NB4 (cell line): ENCODE measurements at regions not wholly inside any gene's neighbourhood (a gene's known extent, or its start where the extent isn't known, plus 50 kb on each side); places are given as distances from the start of the nearest gene placed in this dataset.

Source experiments
- DNase-seq: peaks from one replicate; pipeline ENCODE4 v3.0.0; 2010; ENCODE audit warnings: low read depth
- H3K4me3 ChIP-seq: one replicate; pipeline ENCODE4 v1.5.1; 2011; ENCODE audit warnings: mild to moderate bottlenecking, low read depth, low read length, moderate library complexity
- CTCF ChIP-seq: IDR thresholded peaks from one replicate; pipeline ENCODE4 v1.5.1; 2012; ENCODE audit warnings: low read depth, low read length
- MAX ChIP-seq: IDR thresholded peaks from 2 replicates; pipeline ENCODE4 v1.6.1; 2011; ENCODE audit warnings: low read depth, low read length
- MYC ChIP-seq: IDR thresholded peaks from 2 replicates; pipeline ENCODE4 v1.6.1; 2011; ENCODE audit warnings: low read depth, low read length
- POLR2A ChIP-seq: IDR thresholded peaks from 2 replicates; pipeline ENCODE4 v1.6.1; 2011; ENCODE audit warnings: mild to moderate bottlenecking; ENCODE audit not compliant: insufficient read length; ENCODE audit errors: extremely low read depth

GRCh38 chr3:181844211-181844610, 132.5 kb downstream of the SOX2 start:
- no peak for DNase-seq
- TF ChIP-seq MYC (no peak), POLR2A (no peak), MAX (no peak), CTCF (no peak)
- H3K4me3 ChIP-seq, result no peak overlapping the region

GRCh38 chr3:181847276-181847675, 135.6 kb downstream of the SOX2 start:
- no peak overlapping the region for H3K4me3 ChIP-seq
- DNase-seq, result no peak
- TF ChIP-seq MAX (no peak), POLR2A (no peak), MYC (no peak), CTCF (no peak)

- no peak for DNase-seq
- H3K4me3 ChIP-seq, result no peak overlapping the region
- TF ChIP-seq CTCF, result no peak
Observed at GRCh38 chr3:181851063-181851462, 139.3 kb downstream of the SOX2 start.

GRCh38 chr3:181855825-181856224, 144.1 kb downstream of the SOX2 start:
- no peak for DNase-seq
- H3K4me3 ChIP-seq, result no peak overlapping the region
- TF ChIP-seq MYC, result no peak
- no peak for TF ChIP-seq POLR2A
- no peak for TF ChIP-seq MAX
- no peak for TF ChIP-seq CTCF

GRCh38 chr3:181859518-181859917, 147.8 kb downstream of the SOX2 start:
- TF ChIP-seq MYC, result no peak
- no peak for TF ChIP-seq POLR2A
- no peak for TF ChIP-seq MAX
- TF ChIP-seq CTCF, result no peak
- DNase-seq, result no peak
- no peak overlapping the region for H3K4me3 ChIP-seq

- no peak for TF ChIP-seq MYC
- DNase-seq, result no peak
- no peak overlapping the region for H3K4me3 ChIP-seq
Observed at GRCh38 chr3:181860235-181860634, 148.5 kb downstream of the SOX2 start.
